ENCODE measurements at regions not wholly inside any gene's neighbourhood (a gene's known extent, or its start where the extent isn't known, plus 50 kb on each side); places are given as distances from the start of the nearest gene placed in this dataset.

DNA sequence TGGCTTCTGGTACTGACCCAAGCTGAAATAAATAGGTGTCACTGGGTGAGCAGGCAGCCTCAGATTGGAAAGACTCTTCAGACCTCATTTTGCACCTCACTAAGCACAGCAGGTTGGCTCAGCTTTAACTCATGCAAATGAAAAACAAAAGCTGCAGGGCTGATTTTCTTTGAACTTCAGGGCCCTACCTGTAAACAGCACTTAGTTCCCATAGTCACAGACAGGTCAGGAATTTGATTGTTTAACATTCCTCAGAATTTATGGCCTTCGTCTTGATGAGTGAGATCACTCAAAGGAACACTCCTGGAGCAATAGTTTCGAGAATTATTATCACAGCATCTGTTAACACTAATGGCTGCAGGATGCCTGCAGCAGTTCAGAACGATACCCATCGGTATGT is 718.5 kb downstream of the EFNB2 start:
- H3K4me3 ChIP-seq (ENCODE audit: low read length): no peak overlapping the region
- H3K36me3 ChIP-seq (ENCODE audit: insufficient read depth, low read length): no peaks in the 10 kb centered on the region
- H2AFZ ChIP-seq (ENCODE audit: low read length): no peak overlapping the region
- H3K27ac ChIP-seq (ENCODE audit: low read length): no peak overlapping the region
- no peaks in the 10 kb centered on the region for H3K4me1 ChIP-seq (ENCODE audit: low read length)
- DNase-seq: no peak
- no peaks in the 10 kb centered on the region for H3K79me2 ChIP-seq (ENCODE audit: low read length)
- no peaks in the 10 kb centered on the region for H3K9me2 ChIP-seq (replicated peaks; ENCODE audit: insufficient read depth, low read length)
- H4K20me1 ChIP-seq (ENCODE audit: insufficient read depth, low read depth, low read length): no peaks in the 10 kb centered on the region
- H3K9ac ChIP-seq (ENCODE audit: low read length): no peak overlapping the region
- no peaks in the 10 kb centered on the region for H3K27me3 ChIP-seq (ENCODE audit: low read length)
- H3K9me3 ChIP-seq (ENCODE audit: low read length): peaks cover 17% of the 10 kb centered on the region
- no peak overlapping the region for H3K4me2 ChIP-seq (ENCODE audit: low read depth, low read length, poor library complexity, severe bottlenecking)

- H3K9me2 ChIP-seq (replicated peaks; ENCODE audit: insufficient read depth, low read length): no peaks in the 10 kb centered on the region
- no peak overlapping the region for H3K4me3 ChIP-seq (ENCODE audit: low read length)
- no peak overlapping the region for H3K27ac ChIP-seq (ENCODE audit: low read length)
- no peak overlapping the region for H2AFZ ChIP-seq (ENCODE audit: low read length)
- H3K79me2 ChIP-seq (ENCODE audit: low read length): no peaks in the 10 kb centered on the region
- no peak overlapping the region for H3K9ac ChIP-seq (ENCODE audit: low read length)
- H3K27me3 ChIP-seq (ENCODE audit: low read length): no peaks in the 10 kb centered on the region
- H3K36me3 ChIP-seq (ENCODE audit: insufficient read depth, low read length): no peaks in the 10 kb centered on the region
- H3K4me1 ChIP-seq (ENCODE audit: low read length): no peaks in the 10 kb centered on the region
- H4K20me1 ChIP-seq (ENCODE audit: insufficient read depth, low read depth, low read length): no peaks in the 10 kb centered on the region
- no peak for DNase-seq
- H3K9me3 ChIP-seq (ENCODE audit: low read length): peaks cover 17% of the 10 kb centered on the region
- H3K4me2 ChIP-seq (ENCODE audit: low read depth, low read length, poor library complexity, severe bottlenecking): no peak overlapping the region
These were observed 720.6 kb downstream of the EFNB2 start for GRCh38 chr13:105814902-105815250.

- Histone ChIP-seq H3K4me3 (ENCODE audit: low read length) (no peak overlapping the region), H3K4me1 (ENCODE audit: low read length) (no peaks in the 10 kb centered on the region), H2AFZ (ENCODE audit: low read length) (no peak overlapping the region), H3K9me2 (replicated peaks; ENCODE audit: insufficient read depth, low read length) (no peaks in the 10 kb centered on the region), H3K9me3 (ENCODE audit: low read length) (peaks cover 20% of the 10 kb centered on the region), H3K36me3 (ENCODE audit: insufficient read depth, low read length) (no peaks in the 10 kb centered on the region), H3K4me2 (ENCODE audit: low read depth, low read length, poor library complexity, severe bottlenecking) (no peak overlapping the region), H3K9ac (ENCODE audit: low read length) (no peak overlapping the region), H4K20me1 (ENCODE audit: insufficient read depth, low read depth, low read length) (no peaks in the 10 kb centered on the region), H3K27ac (ENCODE audit: low read length) (no peak overlapping the region), H3K27me3 (ENCODE audit: low read length) (no peaks in the 10 kb centered on the region), H3K79me2 (ENCODE audit: low read length) (no peaks in the 10 kb centered on the region)
- DNase-seq: no peak
These were observed 721.1 kb downstream of the EFNB2 start for GRCh38 chr13:105814219-105814901.

DNA sequence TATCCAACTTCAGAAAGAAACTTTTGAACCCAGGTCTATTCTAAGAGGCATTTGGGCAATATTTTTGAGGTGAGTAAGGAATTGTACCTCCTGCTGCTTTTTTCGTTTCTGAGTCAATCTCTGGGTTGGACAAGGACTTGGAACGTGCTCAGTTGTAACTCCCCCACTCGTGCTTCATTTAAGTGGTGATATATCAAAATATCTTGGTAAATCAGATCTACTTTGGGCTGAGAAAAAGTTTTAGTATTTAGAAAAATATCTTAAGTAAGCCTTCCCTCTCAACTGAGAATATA is 728.9 kb downstream of the EFNB2 start:
- H3K27me3 ChIP-seq (ENCODE audit: low read length): no peaks in the 10 kb centered on the region
- H3K9me2 ChIP-seq (replicated peaks; ENCODE audit: insufficient read depth, low read length): no peaks in the 10 kb centered on the region
- no peak overlapping the region for H3K4me2 ChIP-seq (ENCODE audit: low read depth, low read length, poor library complexity, severe bottlenecking)
- DNase-seq: no peak
- no peaks in the 10 kb centered on the region for H3K36me3 ChIP-seq (ENCODE audit: insufficient read depth, low read length)
- no peak overlapping the region for H2AFZ ChIP-seq (ENCODE audit: low read length)
- H3K4me1 ChIP-seq (ENCODE audit: low read length): no peaks in the 10 kb centered on the region
- H3K27ac ChIP-seq (ENCODE audit: low read length): no peak overlapping the region
- H3K4me3 ChIP-seq (ENCODE audit: low read length): no peak overlapping the region
- H3K79me2 ChIP-seq (ENCODE audit: low read length): no peaks in the 10 kb centered on the region
- no peaks in the 10 kb centered on the region for H4K20me1 ChIP-seq (ENCODE audit: insufficient read depth, low read depth, low read length)
- H3K9me3 ChIP-seq (ENCODE audit: low read length): peaks cover 23% of the 10 kb centered on the region
- no peak overlapping the region for H3K9ac ChIP-seq (ENCODE audit: low read length)

GRCh38 chr13:105805892-105806627 is 729.4 kb downstream of the EFNB2 start:
- Histone ChIP-seq H3K9me2 (replicated peaks; ENCODE audit: insufficient read depth, low read length) (no peaks in the 10 kb centered on the region), H4K20me1 (ENCODE audit: insufficient read depth, low read depth, low read length) (no peaks in the 10 kb centered on the region), H3K79me2 (ENCODE audit: low read length) (no peaks in the 10 kb centered on the region), H3K4me2 (ENCODE audit: low read depth, low read length, poor library complexity, severe bottlenecking) (no peak overlapping the region), H3K4me3 (ENCODE audit: low read length) (no peak overlapping the region), H3K27me3 (ENCODE audit: low read length) (no peaks in the 10 kb centered on the region), H3K9me3 (ENCODE audit: low read length) (peaks cover 23% of the 10 kb centered on the region), H3K4me1 (ENCODE audit: low read length) (no peaks in the 10 kb centered on the region), H3K36me3 (ENCODE audit: insufficient read depth, low read length) (no peaks in the 10 kb centered on the region), H3K9ac (ENCODE audit: low read length) (no peak overlapping the region), H2AFZ (ENCODE audit: low read length) (no peak overlapping the region), H3K27ac (ENCODE audit: low read length) (no peak overlapping the region)
- no peak for DNase-seq

DNA sequence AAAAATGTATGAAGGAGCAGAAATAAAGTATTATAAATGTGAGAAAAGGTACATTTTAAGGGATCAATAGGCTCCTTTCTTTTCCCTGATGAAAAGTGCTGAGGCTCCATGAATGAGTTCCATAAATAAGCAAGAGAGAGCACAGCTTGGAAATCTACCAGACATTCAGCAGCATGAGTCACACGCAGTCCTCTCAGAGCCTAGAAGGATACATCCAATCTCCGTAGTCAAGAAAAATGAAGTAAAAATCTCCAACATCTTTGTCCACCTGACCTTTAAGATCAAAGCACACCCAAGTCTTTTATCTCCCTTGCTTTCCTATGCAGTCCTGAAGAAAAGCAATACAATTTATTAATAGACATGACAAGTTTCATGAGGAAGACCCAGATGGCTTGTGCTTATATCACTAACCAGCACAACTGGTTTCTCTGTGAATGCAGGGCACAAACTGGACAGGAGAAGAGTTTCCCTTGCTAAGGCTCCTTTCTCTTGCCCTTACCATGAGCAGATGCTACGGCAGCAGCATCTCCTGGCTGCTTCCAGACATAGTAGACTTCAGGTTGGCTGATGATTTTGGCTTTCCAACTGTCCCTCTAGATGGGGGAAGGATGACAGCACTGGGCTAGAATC is 730.8 kb downstream of the EFNB2 start:
- H4K20me1 ChIP-seq (ENCODE audit: insufficient read depth, low read depth, low read length): no peaks in the 10 kb centered on the region
- H3K9me2 ChIP-seq (replicated peaks; ENCODE audit: insufficient read depth, low read length): no peaks in the 10 kb centered on the region
- no peak overlapping the region for H3K4me3 ChIP-seq (ENCODE audit: low read length)
- DNase-seq: no peak
- H3K4me2 ChIP-seq (ENCODE audit: low read depth, low read length, poor library complexity, severe bottlenecking): no peak overlapping the region
- no peak overlapping the region for H2AFZ ChIP-seq (ENCODE audit: low read length)
- no peaks in the 10 kb centered on the region for H3K79me2 ChIP-seq (ENCODE audit: low read length)
- no peak overlapping the region for H3K9ac ChIP-seq (ENCODE audit: low read length)
- H3K27ac ChIP-seq (ENCODE audit: low read length): no peak overlapping the region
- no peaks in the 10 kb centered on the region for H3K27me3 ChIP-seq (ENCODE audit: low read length)
- peaks cover 30% of the 10 kb centered on the region for H3K9me3 ChIP-seq (ENCODE audit: low read length)
- no peaks in the 10 kb centered on the region for H3K36me3 ChIP-seq (ENCODE audit: insufficient read depth, low read length)
- no peaks in the 10 kb centered on the region for H3K4me1 ChIP-seq (ENCODE audit: low read length)

- Histone ChIP-seq H3K9me3 (ENCODE audit: low read length) (peaks cover 41% of the 10 kb centered on the region), H3K4me3 (ENCODE audit: low read length) (no peak overlapping the region), H3K4me2 (ENCODE audit: low read depth, low read length, poor library complexity, severe bottlenecking) (no peak overlapping the region)
These were observed 736.3 kb downstream of the EFNB2 start for GRCh38 chr13:105799155-105799554.

DNA sequence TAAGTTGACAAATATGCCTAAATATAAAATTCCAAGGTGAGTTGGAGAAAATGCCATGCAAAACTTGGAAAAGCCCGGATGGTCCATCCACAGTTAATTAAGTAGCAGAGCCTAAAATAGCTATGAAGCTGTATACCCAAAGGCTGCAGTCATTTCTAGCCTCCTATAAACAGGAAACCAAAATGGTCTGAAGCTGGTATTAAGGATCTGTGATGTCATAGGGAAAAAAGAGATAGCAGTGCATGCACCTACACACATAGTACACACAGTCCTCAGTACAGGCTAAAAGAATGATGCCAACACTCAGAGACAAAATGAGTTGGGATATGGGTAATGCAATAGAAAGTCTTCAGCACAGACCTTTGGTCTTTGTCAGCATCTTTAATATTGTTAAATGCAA is 736.9 kb downstream of the EFNB2 start:
- H3K4me3 ChIP-seq (ENCODE audit: low read length): no peak overlapping the region
- no peak overlapping the region for H2AFZ ChIP-seq (ENCODE audit: low read length)
- no peak overlapping the region for H3K9ac ChIP-seq (ENCODE audit: low read length)
- H3K4me1 ChIP-seq (ENCODE audit: low read length): no peaks in the 10 kb centered on the region
- no peaks in the 10 kb centered on the region for H3K9me2 ChIP-seq (replicated peaks; ENCODE audit: insufficient read depth, low read length)
- no peaks in the 10 kb centered on the region for H3K27me3 ChIP-seq (ENCODE audit: low read length)
- no peak overlapping the region for H3K27ac ChIP-seq (ENCODE audit: low read length)
- no peaks in the 10 kb centered on the region for H3K36me3 ChIP-seq (ENCODE audit: insufficient read depth, low read length)
- no peaks in the 10 kb centered on the region for H4K20me1 ChIP-seq (ENCODE audit: insufficient read depth, low read depth, low read length)
- no peak overlapping the region for H3K4me2 ChIP-seq (ENCODE audit: low read depth, low read length, poor library complexity, severe bottlenecking)
- no peak for DNase-seq
- peaks cover 41% of the 10 kb centered on the region for H3K9me3 ChIP-seq (ENCODE audit: low read length)
- no peaks in the 10 kb centered on the region for H3K79me2 ChIP-seq (ENCODE audit: low read length)

More at GRCh38 chr13:105799155-105799554, 736.3 kb downstream of the EFNB2 start:
- Histone ChIP-seq H3K36me3 (ENCODE audit: insufficient read depth, low read length) (no peaks in the 10 kb centered on the region), H3K27ac (ENCODE audit: low read length) (no peak overlapping the region), H3K9me2 (replicated peaks; ENCODE audit: insufficient read depth, low read length) (no peaks in the 10 kb centered on the region), H3K79me2 (ENCODE audit: low read length) (no peaks in the 10 kb centered on the region), H4K20me1 (ENCODE audit: insufficient read depth, low read depth, low read length) (no peaks in the 10 kb centered on the region), H3K27me3 (ENCODE audit: low read length) (no peaks in the 10 kb centered on the region), H3K9ac (ENCODE audit: low read length) (no peak overlapping the region), H3K4me1 (ENCODE audit: low read length) (no peaks in the 10 kb centered on the region), H2AFZ (ENCODE audit: low read length) (no peak overlapping the region)
- no peak for DNase-seq
